H1 (cell line): ENCODE measurements at regions not wholly inside any gene's neighbourhood (a gene's known extent, or its start where the extent isn't known, plus 50 kb on each side); places are given as distances from the start of the nearest gene placed in this dataset.

Source experiments
- CBX5 ChIP-seq: fragments of 300-800, 300-1000 bp; sonication (generic); IDR thresholded peaks from 2 replicates; pipeline ENCODE4 v1.7.1; 2016; ENCODE audit warnings: antibody characterized with exemption, low read length, low read depth
- CTCF ChIP-seq, 3 experiments: IDR thresholded peaks; 1 replicate in 2 of 3; 2 replicates in 1 of 3; pipeline versions ENCODE4 v1.5.1 to v1.6.1; 2011; ENCODE audit warnings: low read length in 3 of 3, mild to moderate bottlenecking in 3 of 3, inconsistent platforms in 2 of 3, low read depth in 1 of 3, moderate library complexity in 1 of 3; ENCODE audit not compliant: insufficient read depth in 1 of 3; ENCODE audit errors: control extremely low read depth in 1 of 3
- YY1 ChIP-seq: IDR thresholded peaks from 2 replicates; pipeline ENCODE4 v1.6.1; 2011; ENCODE audit warnings: low read depth, mild to moderate bottlenecking, low read length

- TF ChIP-seq CTCF (IDR thresholded peaks at IDR 0.05; ENCODE audit: control extremely low read depth in 1 of 3, insufficient read depth in 1 of 3, low read depth in 1 of 3, low read length in 3 of 3) (no peak), CBX5 (no peak), YY1 (no peak)
- TF ChIP-seq, all 59 proteins: peak for 0
Observed at GRCh38 chr4:157983300-157983699, 189.5 kb downstream of the GASK1B start (continued).
